ENCODE measurements at regions not wholly inside any gene's neighbourhood (a gene's known extent, or its start where the extent isn't known, plus 50 kb on each side); places are given as distances from the start of the nearest gene placed in this dataset.

DNA sequence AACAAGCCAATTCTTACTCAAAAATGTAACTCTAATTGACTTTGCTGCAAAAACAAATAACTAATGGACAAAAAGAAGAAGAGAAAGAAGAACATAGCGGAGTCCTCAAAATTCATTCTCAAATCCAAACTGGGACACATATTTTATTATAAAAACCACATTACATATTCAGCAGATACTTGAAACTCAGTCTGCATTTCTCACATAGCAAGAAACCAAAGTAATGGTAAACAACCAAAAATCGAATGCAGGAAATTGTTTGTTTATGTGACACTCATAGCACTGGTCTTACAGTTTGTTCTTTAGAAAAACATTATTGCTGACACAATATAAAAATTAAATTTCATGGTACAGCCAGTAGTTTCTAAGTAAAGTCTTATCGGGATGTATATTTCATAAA is 789.8 kb downstream of the SLITRK6 start:
- no peak for TF ChIP-seq SIN3A (IDR thresholded peaks at IDR 0.05; ENCODE audit: borderline replicate concordance, insufficient read depth, low read length)
- TF ChIP-seq, protein P1, sequence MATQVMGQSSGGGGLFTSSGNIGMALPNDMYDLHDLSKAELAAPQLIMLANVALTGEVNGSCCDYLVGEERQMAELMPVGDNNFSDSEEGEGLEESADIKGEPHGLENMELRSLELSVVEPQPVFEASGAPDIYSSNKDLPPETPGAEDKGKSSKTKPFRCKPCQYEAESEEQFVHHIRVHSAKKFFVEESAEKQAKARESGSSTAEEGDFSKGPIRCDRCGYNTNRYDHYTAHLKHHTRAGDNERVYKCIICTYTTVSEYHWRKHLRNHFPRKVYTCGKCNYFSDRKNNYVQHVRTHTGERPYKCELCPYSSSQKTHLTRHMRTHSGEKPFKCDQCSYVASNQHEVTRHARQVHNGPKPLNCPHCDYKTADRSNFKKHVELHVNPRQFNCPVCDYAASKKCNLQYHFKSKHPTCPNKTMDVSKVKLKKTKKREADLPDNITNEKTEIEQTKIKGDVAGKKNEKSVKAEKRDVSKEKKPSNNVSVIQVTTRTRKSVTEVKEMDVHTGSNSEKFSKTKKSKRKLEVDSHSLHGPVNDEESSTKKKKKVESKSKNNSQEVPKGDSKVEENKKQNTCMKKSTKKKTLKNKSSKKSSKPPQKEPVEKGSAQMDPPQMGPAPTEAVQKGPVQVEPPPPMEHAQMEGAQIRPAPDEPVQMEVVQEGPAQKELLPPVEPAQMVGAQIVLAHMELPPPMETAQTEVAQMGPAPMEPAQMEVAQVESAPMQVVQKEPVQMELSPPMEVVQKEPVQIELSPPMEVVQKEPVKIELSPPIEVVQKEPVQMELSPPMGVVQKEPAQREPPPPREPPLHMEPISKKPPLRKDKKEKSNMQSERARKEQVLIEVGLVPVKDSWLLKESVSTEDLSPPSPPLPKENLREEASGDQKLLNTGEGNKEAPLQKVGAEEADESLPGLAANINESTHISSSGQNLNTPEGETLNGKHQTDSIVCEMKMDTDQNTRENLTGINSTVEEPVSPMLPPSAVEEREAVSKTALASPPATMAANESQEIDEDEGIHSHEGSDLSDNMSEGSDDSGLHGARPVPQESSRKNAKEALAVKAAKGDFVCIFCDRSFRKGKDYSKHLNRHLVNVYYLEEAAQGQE (IDR thresholded peaks at IDR 0.05; ENCODE audit: insufficient read depth in 1 of 2, low read depth in 2 of 2, low read length in 2 of 2), result no peak

DNA sequence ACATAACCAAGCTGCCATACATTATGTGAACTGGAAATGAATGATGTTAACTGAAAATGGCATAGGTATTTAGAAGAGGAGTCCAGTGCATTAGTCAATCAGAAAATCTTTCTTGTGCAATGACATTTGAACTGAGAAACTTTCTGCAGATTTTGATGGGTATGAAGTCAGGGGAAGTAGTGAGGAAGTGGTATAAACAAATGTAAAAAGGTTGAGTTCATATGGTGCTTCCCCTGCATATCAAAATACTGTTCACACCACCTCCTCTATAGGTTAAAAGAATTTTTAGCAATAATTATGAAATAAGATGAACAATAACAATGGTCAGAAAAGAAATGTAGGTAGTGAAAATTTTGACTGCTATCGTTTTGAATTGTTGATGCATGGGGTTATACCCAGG is 800.0 kb downstream of the SLITRK6 start:
- no peak for TF ChIP-seq FOXP2 (optimal IDR thresholded peaks at IDR 0.05; ENCODE audit: borderline replicate concordance, extremely low read depth, extremely low read length, insufficient read depth)
- no peak for TF ChIP-seq POLR2AphosphoS5 (IDR thresholded peaks at IDR 0.05; ENCODE audit: low read depth, low read length)
- TF ChIP-seq SIN3A (IDR thresholded peaks at IDR 0.05; ENCODE audit: borderline replicate concordance, insufficient read depth, low read length), result no peak
- TF ChIP-seq TAF1 (IDR thresholded peaks at IDR 0.05; ENCODE audit: borderline replicate concordance, insufficient read depth, low read length), result no peak
- TF ChIP-seq, protein P1 (IDR thresholded peaks at IDR 0.05; ENCODE audit: insufficient read depth in 1 of 2, low read depth in 2 of 2, low read length in 2 of 2), result no peak

DNA sequence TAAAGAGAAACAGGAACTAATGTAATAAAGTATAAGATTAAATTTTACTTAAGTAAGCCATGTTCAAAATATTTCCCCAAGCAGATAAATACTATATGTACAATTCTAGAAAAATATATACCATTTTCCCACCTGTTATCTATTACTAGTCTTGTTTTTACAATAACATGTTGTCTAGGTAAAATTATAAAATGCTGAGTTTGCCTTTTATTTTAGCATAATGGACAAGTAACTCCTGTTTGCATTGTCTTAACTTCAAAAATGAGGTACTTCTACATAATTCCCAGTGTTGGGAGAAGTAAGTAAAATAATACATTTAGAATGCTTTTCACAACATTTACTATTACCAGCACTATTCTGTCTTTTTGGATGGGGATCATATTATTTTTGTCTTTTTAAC is 800.5 kb downstream of the SLITRK6 start:
- TF ChIP-seq, protein P1 (IDR thresholded peaks at IDR 0.05; ENCODE audit: insufficient read depth in 1 of 2, low read depth in 2 of 2, low read length in 2 of 2), result no peak
- TF ChIP-seq FOXP2 (optimal IDR thresholded peaks at IDR 0.05; ENCODE audit: borderline replicate concordance, extremely low read depth, extremely low read length, insufficient read depth) (no peak), POLR2AphosphoS5 (IDR thresholded peaks at IDR 0.05; ENCODE audit: low read depth, low read length) (no peak), SIN3A (IDR thresholded peaks at IDR 0.05; ENCODE audit: borderline replicate concordance, insufficient read depth, low read length) (no peak), TAF1 (IDR thresholded peaks at IDR 0.05; ENCODE audit: borderline replicate concordance, insufficient read depth, low read length) (no peak)

DNA sequence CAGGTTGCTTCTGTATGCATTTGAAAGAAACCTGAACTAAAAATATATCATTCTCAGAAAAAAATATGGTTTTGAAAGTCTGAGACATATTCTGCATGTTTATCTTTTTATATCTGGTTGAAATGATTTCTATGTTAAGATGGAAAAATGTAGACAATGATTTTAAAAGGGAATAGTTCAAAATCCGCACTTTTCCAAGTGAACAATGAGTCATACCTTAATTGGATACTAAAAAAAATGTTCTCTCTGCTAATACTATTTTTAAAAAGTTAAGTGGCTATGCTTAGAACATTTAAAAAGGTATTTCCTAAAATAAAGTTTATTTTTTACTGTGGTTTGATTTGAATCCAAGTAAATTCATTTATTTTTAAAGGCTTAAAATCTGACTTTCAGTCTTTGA is 801.4 kb downstream of the SLITRK6 start:
- TF ChIP-seq TAF1 (IDR thresholded peaks at IDR 0.05; ENCODE audit: borderline replicate concordance, insufficient read depth, low read length) (no peak), SIN3A (IDR thresholded peaks at IDR 0.05; ENCODE audit: borderline replicate concordance, insufficient read depth, low read length) (no peak)
- TF ChIP-seq, protein P1 (IDR thresholded peaks at IDR 0.05; ENCODE audit: insufficient read depth in 1 of 2, low read depth in 2 of 2, low read length in 2 of 2), result no peak

DNA sequence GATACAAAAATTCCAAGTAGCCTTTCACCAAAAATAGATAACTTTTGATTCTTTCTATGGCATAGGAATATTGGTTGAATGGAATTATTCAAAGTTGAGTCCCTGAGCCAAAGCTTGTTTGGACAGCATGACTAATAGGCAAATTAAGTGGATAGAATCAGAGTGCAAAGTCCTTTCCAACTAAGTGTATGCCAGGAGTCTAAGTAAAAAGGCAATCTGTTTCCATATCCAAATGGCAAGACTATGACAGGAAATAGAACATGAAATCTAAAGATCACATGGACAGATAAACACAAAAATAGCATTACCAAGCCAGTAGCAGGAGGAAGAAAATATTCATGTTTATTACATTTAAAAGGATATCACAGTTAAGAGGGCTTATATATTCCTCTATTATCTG is 804.6 kb downstream of the SLITRK6 start:
- TF ChIP-seq FOXP2 (optimal IDR thresholded peaks at IDR 0.05; ENCODE audit: borderline replicate concordance, extremely low read depth, extremely low read length, insufficient read depth), result no peak
- TF ChIP-seq, protein P1 (IDR thresholded peaks at IDR 0.05; ENCODE audit: insufficient read depth in 1 of 2, low read depth in 2 of 2, low read length in 2 of 2), result no peak
- no peak for TF ChIP-seq TAF1 (IDR thresholded peaks at IDR 0.05; ENCODE audit: borderline replicate concordance, insufficient read depth, low read length)
- TF ChIP-seq SIN3A (IDR thresholded peaks at IDR 0.05; ENCODE audit: borderline replicate concordance, insufficient read depth, low read length), result no peak
- no peak for TF ChIP-seq POLR2AphosphoS5 (IDR thresholded peaks at IDR 0.05; ENCODE audit: low read depth, low read length)
